DMS 273 (cell line): ENCODE measurements at regions not wholly inside any gene's neighbourhood (a gene's known extent, or its start where the extent isn't known, plus 50 kb on each side); places are given as distances from the start of the nearest gene placed in this dataset.
"Not testable (repeated sequence)": the region's sequence is repeated elsewhere in the genome, so short reads cannot be mapped to it uniquely, and the experiment has no call there.

Experiments used
- DNase-seq: peaks from one replicate; lab custom pipeline; 2025; ENCODE audit not compliant: unreplicated experiment; lab: John Stamatoyannopoulos, UW

DNA sequence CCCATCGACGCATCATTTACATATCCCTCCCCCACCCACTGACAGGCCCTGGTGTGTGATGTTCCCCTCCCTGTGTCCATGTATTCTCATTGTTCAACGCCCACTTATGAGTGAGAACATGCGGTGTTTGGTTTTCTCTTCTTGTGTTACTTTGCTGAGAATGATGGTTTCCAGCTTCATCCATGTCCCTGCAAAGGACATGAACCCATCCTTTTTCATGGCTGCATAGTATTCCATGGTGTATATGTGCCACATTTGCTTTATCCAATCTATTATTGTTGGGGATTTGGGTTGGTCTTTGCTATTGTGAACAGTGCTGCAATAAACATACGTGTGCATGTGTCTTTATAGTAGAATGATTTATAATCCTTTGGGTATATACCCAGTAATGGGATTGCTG lies 243.3 kb downstream of the TTC6 start:
- not testable (repeated sequence) for DNase-seq

DNA sequence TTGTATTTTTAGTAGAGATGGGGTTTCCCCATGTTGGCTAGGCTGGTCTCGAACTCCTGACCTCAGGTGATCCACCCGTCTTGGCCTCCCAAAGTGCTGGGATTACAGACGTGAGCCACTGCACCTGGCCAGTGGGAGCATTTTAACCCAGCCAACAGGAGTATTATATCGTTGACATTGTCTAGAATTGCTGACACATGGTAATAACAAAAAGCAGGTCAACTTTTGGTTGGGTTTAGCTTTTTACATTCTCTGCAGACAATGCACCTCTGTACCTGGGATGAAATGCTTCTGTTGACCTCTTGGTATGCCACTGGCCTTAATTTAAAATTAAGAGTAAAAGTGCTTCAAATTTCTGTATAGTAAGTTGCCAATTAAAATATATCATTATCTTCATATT lies 245.6 kb downstream of the TTC6 start:
- not testable (repeated sequence) for DNase-seq

DNA sequence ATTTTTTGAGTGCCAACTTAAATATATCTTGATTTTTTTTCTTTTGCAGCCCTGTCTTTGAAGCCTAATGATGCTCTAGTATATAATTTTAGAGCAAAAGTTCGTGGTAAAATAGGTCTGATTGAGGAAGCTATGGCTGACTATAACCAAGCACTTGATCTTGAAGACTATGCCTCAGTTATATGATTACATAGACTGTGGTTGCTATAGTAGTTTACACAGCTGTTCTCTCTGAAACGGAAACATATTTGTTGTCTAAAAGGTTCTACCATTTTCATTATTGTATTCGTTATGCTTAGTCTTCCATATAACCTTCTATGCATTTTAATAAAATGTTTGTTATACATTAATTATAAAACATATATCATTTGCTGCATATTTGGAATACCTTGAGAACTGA lies 246.7 kb downstream of the TTC6 start:
- DNase-seq: no peak

DNA sequence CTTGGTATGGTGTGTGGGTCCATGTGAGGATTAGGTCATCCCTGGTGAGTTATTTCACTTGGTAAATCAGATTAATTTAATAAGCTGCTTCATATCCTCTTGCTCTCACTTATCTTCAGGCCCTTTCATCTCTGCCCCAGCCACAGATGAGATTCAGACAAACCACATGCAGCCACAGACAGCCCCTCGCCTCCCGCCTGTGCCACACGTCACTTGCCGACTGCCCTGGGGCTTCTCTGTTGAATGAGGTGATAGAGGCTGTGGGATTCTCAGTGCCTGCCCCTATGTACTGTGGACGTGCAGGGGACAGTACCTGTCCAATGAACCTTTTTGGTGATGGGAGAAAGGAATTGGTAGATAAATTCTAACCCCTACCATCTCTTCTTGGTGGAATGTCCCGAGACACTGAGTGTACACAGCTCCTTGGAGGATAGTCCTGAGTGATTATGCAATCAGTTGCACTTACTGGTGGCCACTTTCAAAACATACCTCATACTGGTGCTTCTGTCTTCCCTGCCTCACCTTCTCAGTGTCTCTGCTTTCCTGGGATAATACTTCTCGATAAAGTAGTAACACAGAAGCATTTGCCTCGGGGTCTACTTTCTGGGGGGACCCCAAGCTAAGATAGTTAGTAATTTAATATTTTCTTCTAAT lies 248.7 kb downstream of the TTC6 start:
- DNase-seq: no peak

DNA sequence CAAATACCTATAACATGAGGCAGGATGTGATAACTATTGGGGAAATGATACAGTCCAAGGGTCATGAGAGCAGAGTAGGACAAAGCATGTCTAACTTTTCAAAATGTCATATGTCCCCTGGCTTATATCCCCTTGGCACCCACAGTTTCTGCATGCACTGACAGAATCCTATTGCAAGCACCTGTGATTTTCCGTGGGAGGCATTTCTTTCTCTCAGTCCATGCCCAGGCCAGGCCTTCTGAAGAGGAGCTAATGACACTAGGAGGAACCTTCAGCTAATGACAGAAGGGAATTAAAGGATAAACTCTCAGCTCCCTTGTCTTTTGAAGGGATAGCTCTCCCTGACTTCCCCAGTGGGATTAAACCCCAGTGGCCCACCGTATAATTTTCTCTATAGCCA lies 249.2 kb downstream of the TTC6 start:
- DNase-seq: no peak

DNA sequence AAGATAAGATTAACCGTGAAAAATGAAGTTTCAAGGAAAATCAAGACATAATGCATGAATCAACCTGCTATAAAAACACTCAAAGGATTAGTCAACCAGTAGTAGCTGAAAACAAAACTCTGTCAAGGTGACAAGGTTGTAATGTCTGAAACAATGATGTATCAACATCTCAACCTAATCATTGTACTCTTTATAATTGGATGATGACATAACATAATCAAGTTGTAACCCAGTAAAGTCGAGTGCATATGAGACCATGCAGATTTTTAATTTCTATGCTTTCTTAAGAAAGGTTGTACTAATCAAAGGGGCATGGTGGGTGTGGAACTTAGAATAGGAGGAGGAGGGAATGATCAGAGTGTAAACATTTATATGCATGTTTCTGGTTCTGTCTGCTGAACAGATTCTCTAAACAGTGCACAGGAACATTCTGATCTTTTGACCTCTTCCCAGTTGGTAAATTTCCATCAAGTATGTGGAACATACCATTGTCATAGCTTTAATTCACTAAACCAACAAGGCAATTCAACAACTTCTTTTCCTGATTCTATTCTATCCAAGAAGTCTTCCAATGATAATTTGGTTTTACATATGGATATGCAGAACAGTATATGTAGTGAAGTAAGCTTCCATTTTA lies 253.7 kb downstream of the TTC6 start:
- DNase-seq: no peak

DNA sequence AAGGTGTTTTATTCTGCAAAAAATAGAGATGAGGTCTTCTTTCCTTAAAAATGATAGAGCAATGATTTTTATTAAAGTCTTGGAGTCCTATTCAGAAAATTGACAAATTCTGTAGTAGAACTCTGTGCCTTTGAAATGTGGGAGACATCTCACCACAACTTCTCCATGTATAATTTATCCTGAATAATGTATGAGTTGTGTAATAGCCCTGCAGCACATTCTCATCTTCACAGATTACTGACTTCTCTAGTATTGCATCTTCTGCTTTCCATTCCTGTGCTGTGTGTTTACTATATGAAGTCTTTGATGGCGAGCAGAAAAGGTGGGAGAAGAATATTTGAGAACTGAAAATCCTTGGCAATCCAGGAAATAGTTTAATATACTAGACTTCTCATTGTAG lies 255.6 kb downstream of the TTC6 start:
- DNase-seq: no peak

DNA sequence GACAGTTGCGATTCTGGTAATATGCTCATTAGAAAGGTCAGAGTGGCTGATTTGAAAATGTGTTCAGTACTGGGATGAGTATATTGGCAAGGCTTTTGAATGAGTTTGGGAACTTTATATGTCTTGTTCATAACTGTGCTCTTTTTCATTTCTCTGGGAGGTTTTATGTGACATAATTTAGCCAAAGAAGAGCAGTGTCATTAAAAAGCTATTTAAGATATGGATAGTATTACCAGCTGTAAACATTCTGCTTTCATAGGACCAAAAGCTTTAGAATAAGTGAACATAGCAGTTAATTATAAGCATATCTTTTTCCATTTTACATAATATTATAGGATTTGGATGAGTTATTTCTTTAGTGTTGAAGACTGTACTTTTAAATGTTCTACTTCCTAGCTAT lies 260.4 kb downstream of the TTC6 start:
- DNase-seq: no peak

DNA sequence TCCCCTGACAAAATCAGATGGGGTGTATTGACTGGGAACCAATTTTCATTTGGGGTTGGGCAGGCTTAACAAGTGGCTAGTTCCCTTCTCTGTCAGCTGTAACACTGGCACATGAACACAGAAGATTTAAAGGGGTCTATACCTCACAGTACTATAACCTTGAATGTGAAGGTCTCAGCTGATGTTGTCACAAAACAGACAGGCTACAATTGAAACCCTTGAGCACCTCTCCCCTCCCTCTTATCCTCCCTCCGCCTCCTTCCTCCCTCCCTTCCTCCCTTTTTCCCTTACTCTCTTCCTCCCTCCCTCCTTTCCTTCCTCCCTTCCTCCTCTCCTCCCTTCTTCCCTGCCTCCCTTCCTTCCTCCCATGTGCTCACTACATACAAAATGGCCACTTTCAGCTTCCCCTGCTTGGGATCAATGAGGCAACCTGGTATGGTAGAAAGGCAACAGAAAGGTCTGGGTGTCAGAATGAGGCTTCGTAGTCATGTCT lies 262.4 kb downstream of the TTC6 start:
- DNase-seq: no peak

DNA sequence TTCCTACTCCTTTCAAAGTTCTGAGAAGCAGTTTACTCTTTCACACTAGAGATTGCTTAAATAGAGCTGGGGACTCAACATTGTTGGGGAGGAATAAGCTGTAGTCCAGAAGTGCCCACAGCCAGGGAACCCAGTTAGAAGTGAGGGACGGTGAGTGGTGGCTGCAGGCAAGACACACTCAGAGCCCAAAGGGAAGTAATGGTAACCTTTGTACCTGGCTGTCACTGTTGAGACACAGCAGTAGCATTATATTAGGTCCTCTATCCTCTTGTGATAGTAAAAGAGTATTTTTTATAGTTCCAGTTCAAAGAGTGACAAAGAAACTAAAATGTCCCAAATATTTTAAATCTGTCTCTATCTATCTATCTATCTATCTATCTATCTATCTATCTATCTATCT lies 263.3 kb downstream of the TTC6 start:
- no peak for DNase-seq

DNA sequence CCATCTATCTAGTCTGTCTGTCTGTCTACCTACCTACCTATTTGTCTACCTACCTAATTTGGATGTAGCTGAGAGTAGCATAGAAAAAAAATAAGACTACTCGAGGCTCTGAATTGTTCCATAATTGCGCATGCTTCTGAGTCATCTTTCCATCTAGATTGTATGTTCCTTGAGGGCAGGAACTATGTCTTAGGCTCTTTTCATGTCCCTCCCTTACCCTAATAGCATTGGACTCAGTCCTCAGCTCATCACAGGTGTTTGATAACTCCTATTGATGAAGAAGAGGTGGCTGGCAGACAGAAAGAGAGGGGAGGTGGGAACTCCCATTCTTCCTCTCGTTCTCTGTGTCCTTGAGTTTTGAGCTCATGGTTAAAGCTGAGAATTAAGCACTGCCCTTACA lies 263.7 kb downstream of the TTC6 start:
- DNase-seq: no peak

DNA sequence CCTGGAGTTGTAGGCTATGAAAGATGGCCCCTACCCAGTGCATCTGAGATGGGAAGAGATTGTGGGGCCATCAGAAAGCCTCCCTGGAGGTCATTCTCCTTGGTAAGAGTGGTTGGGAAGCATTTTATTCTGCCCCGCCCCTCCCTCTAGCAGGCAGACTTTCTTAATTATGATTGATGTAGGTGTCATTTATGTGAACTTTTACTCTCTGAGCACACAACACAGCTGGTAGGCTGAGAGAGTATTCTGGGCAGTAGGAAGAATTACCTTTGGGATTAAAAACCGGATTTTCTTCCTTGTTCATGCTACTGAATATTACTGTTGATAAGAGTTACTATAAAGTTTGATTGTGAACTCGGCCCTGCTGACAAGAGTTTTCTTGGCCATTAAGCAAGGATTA lies 266.8 kb downstream of the TTC6 start:
- DNase-seq: peak; percentile 2

DNA sequence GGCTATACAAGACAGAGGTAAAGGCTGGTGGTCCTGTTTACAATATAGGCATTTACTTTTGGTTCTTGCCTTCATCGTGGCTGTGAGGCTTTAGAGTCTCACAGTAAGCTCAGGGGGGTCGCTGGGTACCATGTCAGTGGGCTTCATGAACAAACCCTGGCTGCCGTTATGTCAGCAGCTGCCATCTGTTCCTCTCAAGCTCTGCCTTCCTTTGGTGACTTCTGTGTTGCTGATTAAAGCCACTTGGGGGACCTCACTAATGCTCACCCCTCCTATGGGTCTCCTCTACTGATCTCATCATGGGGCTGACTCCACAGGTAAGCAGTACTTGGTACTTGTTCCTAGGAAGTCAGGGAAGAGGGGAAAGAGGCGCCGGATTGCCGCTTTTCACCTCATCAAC lies 268.7 kb downstream of the TTC6 start:
- DNase-seq: peak; percentile 7

DNA sequence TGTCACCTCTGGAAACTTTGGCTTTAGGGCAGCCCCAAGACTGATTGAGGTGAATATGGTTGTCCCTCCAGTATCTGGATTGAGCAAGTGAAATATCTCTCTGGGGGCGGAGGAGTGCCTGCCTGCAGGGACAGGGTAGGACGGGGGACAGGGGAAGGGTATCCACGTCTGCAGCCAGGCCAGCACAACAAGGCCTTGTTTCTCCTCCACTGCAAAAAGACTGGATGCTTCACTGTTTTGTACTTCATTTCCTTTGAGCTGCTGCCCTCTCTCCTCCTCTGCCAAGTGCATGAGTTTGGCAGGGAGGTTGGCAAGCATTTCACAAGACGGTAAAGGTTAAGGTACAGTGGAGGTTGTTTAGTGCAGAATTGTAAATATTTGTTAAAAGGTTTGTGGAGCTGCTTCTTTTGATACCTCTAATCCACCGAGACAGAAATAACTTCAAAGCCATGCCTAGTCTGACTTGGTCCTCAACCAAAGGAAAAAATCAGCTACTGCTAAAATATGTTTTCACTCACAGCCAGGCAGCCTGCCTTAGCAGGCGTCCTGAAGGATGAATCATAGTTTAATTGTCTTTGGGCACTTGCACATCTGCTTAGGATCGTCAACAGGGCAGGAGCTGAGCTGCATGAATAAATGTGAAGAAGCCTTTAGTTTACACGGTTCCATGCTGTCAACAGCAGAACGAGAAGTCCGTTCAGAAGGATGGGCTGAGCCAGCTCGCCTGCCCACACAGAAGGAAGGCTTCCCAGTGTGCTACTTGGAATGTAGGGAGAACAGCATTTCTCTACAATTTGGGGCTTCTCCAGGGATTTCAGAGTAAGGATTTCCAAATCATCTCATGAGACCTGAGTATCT lies 269.7 kb downstream of the TTC6 start:
- peak; percentile 68 for DNase-seq

DNA sequence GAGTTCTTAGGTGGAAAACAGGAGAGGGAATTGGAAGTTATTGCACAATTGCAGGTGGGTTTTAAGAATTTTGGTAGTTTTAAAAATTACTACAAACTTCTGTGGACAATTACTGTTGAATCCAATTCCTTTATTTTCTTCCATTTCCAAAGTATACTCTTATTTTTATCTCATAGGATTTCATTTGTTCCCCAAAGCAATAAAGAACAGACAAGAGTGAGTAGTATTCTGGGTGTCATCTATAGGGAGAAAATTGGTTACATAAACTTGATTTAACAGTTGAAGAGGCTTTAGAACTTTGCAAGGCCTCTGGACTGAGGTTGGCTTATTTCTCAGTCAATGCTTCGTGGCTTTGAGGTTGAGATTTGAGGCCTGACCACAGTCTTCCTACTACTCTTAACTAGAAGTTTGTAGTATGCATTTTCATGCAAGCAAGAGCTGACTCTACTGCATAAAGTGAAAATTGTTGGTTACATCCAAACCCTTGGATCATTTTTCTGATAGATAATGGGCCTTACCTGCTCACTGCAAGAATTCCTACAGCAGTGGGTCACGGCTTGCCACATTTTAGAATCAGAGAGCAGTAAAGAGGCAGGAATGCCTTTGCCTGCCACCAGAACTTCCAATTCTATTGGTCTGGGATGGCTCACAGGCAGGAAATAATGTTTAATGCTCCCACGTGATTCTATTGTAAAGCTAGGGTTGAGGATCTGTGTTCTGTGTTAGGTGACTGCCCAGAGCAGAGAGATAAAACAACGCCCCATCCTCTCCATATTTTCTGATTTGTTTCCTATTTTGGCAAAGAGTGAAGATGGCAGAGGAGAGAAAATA lies 270.5 kb downstream of the TTC6 start:
- DNase-seq: no peak

DNA sequence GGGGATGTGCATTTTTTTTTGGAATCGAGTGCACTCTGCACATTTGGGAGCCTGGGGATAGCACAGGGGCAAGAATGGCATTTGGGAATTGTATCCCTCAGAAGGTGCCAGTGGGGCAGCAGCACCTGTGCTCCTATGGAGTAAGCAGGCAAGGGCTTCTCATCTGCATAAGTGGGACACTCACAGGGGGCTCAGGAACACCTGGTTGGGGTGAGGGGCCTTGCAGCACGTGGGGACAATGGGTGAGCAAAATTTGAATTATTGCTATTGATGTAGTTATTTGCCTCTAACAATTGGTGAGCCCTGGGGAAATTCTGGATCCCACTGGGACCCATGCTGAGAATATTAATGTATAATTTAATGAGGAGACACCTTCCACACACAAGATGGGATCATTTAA lies 274.2 kb downstream of the TTC6 start:
- no peak for DNase-seq

DNA sequence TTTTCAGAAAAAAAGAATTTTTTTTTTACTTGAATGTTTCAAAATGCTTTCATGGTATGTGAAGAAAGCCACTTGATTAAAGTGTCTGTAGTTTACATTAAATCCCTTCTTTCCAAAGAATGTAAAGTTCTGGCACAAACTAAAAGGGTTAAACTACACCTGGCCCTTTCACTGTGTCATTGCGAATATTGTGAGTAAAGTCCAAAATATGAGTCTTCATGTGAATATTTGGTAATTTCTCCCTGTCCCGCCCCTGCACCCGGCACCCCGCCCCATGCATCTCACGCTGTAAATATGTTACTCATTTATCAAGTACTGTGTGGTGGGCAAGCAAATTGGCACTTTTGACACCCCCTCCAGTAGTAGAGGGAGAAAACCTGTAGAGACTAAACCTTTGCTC lies 274.7 kb downstream of the TTC6 start:
- no peak for DNase-seq

DNA sequence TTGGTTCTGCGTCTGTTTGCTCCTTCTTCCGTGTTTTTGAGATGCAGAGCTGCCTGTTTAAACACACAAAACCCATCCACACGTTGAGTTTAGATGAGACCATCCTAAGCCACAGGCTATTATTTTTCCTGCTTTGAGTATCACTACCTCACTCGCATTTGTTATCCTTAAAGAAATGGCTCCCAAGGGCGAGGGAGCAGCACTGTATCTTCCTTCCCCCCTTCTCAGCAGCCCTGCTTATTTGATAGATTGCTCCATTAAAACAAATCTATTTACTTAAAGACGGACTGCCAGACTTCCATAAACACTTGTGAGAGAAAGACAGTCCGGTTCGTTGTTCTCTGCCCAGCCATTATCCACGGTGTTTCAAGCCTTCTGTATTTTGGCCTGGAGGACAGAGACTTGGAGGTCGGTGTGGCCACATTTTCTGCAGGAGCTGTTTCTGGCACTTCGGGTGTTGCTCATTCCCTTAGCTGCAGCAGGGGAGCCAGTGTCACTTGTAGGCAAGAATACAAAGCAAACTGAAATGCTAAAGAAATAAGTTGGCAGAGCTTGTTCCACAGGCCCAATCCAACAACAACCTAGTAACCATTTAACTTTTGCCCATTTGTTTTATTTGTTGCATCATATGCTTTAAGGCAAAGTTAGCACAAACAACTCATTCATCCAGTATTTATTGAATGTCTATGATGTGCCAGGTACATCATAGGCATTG lies 275.4 kb downstream of the TTC6 start:
- no peak for DNase-seq

DNA sequence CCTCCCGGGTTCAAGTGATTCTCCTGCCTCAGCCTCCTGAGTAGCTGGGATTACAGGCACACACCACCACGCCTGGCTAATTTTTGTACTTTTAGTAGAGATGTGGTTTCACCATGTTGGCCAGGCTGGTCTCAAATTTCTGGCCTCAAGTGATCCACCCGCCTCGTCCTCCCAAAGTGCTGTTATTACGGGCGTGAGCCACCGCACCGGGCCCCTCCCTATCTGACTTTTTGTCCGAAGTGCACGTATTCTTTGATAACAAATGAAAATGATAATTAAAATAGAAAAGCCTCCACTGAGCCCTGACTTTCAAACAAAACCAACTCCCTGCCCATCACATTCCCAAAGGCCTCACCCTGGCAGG lies 278.6 kb downstream of the TTC6 start:
- DNase-seq: not testable (repeated sequence)

DNA sequence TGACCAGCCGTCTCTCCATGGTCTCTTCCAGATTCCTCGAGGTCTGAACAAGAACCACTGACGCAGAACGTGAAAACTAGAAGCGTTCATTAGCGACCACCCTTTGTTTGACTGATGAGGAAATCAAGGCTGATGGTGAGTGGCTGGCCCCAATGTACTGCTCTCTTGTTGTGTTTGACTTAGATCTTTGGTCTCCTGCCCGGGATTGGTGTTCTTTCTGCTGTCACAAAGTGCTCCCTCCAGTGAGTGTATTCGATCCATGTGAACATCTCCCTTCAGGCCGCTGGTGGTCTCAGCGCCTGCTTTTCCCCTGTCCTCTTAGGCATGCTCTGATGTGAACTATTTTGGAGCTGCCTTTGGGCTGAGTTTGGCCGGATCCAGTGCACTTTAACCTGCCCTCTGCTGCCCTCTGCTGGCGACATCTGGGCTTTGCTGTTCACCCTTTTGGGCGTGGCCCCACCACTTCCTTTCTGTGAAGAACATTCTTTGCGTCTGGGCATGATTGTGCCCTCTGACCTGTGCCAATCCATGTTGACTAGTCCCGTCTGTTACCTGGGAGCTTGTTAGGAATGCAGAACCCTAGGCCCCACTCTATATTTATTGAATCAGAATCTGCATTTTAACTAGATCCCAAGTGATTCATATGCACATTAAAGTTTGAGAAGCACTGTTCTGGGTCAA lies 279.1 kb downstream of the TTC6 start:
- DNase-seq: peak; percentile 91
